ENCODE measurements at regions not wholly inside any gene's neighbourhood (a gene's known extent, or its start where the extent isn't known, plus 50 kb on each side); places are given as distances from the start of the nearest gene placed in this dataset.

DNA sequence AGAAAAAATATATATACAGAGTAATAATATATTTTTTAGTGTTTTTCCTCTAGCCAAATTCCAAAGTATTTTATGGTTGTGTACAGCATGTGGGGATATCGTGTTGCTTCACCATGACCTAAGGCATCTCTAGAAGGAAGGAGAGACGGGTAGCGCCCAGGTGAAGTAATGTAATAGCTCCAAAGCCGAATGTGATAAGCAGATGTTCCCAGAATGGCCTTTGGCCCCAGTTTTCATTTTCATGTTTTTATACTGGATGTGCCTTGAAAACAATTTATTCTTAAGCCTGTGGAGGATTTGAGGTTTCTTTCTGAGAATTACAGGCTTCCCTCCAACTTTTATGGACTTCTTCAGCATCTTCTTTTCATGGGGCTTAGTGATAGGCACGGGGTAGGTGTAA is 587.9 kb upstream of the KIRREL3 start:
- TF ChIP-seq, protein P1, sequence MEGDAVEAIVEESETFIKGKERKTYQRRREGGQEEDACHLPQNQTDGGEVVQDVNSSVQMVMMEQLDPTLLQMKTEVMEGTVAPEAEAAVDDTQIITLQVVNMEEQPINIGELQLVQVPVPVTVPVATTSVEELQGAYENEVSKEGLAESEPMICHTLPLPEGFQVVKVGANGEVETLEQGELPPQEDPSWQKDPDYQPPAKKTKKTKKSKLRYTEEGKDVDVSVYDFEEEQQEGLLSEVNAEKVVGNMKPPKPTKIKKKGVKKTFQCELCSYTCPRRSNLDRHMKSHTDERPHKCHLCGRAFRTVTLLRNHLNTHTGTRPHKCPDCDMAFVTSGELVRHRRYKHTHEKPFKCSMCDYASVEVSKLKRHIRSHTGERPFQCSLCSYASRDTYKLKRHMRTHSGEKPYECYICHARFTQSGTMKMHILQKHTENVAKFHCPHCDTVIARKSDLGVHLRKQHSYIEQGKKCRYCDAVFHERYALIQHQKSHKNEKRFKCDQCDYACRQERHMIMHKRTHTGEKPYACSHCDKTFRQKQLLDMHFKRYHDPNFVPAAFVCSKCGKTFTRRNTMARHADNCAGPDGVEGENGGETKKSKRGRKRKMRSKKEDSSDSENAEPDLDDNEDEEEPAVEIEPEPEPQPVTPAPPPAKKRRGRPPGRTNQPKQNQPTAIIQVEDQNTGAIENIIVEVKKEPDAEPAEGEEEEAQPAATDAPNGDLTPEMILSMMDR (IDR thresholded peaks at IDR 0.05; ENCODE audit: low read depth, low read length): no peak
- no peak for TF ChIP-seq EZH2phosphoT487 (IDR thresholded peaks at IDR 0.05; ENCODE audit: low read depth)

Data from OCI-LY3 (cell line).